AG09309 (cell line): ENCODE measurements at regions not wholly inside any gene's neighbourhood (a gene's known extent, or its start where the extent isn't known, plus 50 kb on each side); places are given as distances from the start of the nearest gene placed in this dataset.
"Not testable (repeated sequence)": the region's sequence is repeated elsewhere in the genome, so short reads cannot be mapped to it uniquely, and the experiment has no call there.

Experiments
- DNase-seq: peaks from one replicate; pipeline ENCODE4 v3.0.0-alpha.2; 2010; ENCODE audit warnings: low read depth
- H3K4me3 ChIP-seq: 2 replicates; pipeline ENCODE4 v1.5.1; 2011; ENCODE audit warnings: mild to moderate bottlenecking, low read depth, low read length, moderate library complexity; ENCODE audit not compliant: control insufficient read depth
- TF ChIP-seq, protein P1 (sequence below): IDR thresholded peaks from 2 replicates; pipeline ENCODE4 v1.5.1; 2011; ENCODE audit warnings: mild to moderate bottlenecking, low read depth, low read length, inconsistent platforms; ENCODE audit not compliant: insufficient read depth, control insufficient read depth; ENCODE audit errors: missing control alignments

DNA sequence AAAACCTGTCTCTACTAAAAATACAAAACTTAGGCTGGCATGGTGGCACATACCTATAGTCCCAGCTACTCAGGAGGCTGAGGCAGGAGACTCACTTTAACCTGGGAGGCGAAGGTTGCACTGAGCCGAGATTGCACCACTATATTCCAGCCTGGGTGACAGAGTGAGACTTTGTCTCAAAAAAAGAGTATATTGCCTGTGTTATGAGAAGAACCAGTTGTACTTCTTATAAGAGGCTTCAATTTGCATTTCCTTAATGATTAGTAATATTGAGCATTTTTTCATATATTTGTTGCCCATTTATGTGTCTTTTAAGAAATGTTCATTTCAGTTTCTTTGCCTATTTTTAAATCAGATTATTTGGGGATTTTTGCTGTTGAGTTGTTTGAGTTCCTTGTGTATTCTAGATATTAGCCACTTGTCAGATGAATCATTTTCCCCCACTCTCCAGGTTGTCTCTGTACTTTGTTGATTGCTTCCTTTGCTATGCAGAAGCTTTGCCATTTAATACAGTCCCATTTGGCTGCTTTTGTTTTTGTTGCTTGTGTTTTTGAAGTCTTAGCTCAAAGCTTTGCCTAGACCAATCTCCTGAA lies 75.8 kb upstream of the LRPPRC start:
- DNase-seq, result no peak

DNA sequence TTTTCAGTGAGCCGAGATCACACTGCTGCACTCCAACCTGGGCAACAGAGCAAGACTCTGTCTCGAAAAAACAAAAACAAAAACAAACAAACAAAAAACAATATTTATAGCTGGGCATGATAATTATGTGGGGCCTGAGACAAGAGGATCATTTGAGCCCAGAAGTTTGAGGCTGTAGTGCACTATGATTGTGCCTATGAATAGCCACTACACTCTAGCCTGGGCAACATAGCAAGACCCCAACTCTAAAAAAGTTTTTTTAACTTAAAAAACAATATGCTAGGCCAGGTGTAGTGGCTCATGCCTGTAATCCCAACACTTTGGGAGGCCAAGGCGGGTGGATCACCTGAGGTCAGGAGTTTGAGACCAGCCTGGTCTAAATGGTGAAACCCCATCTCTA lies 77.9 kb upstream of the LRPPRC start:
- not testable (repeated sequence) for DNase-seq

More for the DNA sequence above, 75.8 kb upstream of the LRPPRC start:
- no peak overlapping the region for H3K4me3 ChIP-seq
- TF ChIP-seq, protein P1, sequence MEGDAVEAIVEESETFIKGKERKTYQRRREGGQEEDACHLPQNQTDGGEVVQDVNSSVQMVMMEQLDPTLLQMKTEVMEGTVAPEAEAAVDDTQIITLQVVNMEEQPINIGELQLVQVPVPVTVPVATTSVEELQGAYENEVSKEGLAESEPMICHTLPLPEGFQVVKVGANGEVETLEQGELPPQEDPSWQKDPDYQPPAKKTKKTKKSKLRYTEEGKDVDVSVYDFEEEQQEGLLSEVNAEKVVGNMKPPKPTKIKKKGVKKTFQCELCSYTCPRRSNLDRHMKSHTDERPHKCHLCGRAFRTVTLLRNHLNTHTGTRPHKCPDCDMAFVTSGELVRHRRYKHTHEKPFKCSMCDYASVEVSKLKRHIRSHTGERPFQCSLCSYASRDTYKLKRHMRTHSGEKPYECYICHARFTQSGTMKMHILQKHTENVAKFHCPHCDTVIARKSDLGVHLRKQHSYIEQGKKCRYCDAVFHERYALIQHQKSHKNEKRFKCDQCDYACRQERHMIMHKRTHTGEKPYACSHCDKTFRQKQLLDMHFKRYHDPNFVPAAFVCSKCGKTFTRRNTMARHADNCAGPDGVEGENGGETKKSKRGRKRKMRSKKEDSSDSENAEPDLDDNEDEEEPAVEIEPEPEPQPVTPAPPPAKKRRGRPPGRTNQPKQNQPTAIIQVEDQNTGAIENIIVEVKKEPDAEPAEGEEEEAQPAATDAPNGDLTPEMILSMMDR, result no peak

DNA sequence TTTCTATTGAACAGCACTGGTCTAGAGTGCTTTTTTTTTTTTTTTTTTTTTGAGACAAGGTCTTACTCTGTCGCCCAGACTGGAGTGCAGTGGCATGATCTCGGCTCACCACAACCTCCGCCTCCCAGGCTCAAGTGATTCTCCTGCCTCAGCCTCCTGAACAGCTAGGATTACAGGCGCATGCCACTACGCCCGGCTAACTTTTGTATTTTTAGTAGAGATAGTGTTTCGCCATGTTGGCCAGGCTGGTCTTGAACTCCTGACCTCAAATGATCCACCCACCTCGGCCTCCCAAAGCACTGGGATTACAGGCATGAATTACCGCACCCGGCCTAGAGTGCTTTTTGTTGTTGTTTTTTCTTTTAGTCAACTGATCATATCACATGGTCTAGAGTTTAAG lies 79.0 kb upstream of the LRPPRC start:
- not testable (repeated sequence) for DNase-seq, H3K4me3 ChIP-seq

More for the DNA sequence above, 77.9 kb upstream of the LRPPRC start:
- not testable (repeated sequence) for H3K4me3 ChIP-seq

DNA sequence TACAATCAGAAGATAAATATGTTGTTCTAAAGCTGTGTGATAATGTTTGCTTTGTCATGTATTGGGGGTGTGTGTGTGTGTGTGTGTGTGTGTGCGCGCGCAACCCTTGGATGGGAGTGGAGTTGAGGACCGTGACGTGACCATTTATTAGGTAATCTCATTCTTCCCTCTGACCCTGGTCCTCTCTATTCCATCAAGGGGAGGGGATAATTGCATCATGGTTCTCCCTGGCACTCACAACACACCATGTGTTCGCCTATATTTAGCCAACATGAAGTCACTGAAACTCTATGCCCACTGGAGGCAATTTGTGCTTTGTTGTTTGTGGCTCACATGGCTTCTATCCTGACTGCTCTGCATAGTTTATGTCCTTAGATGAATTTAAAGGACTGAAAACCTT lies 79.8 kb upstream of the LRPPRC start:
- DNase-seq, result peak; percentile 52
- TF ChIP-seq, protein P1, result no peak
- no peak overlapping the region for H3K4me3 ChIP-seq

DNA sequence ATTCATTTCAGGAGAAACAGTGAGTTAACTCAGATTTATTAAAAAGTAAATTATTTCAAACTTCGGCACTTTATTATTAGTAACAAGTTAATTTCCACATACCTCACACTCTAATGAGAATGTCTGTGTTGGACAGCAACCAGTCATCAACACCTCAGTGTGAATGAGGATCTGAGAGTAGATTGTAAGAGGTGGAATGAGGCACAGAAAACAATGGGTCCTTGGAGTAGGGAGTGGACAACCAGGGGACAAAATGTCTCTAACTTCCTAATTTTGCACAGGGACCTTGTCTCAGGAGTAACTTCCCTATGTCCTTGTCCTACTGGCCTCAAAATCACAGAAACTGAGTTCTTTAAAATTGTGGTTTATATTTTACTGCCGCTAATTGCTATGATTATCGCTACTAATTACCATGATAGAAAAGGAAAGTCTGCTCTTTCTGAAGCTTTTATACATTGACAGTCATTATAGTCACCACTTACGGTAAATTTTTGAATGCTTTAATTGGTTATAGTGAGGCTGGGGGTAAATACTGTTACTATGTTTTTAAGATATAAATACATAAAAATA lies 82.2 kb upstream of the LRPPRC start:
- H3K4me3 ChIP-seq, result no peak overlapping the region
- TF ChIP-seq, protein P1, result no peak
- no peak for DNase-seq

DNA sequence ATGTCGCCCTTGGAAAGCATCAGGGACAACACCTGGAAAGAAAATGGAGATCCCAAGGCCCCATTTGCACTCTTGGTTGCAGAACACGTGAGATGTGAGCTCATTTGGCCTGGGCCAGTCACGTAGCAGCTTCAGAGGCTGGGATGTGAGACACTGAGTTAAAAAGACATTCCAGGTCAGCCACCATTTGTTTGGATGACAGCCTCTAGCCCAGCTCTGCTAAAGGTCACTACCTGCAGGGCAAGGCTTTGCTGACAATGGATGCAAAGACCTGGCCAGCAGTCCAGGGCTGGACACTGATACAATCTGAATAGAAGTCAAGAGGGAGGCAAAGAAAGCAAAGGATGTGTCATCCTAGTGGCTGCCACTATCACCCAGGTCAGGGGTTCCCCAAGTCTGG lies 83.9 kb upstream of the LRPPRC start:
- TF ChIP-seq, protein P1, result no peak
- no peak for DNase-seq
- H3K4me3 ChIP-seq, result no peak overlapping the region

DNA sequence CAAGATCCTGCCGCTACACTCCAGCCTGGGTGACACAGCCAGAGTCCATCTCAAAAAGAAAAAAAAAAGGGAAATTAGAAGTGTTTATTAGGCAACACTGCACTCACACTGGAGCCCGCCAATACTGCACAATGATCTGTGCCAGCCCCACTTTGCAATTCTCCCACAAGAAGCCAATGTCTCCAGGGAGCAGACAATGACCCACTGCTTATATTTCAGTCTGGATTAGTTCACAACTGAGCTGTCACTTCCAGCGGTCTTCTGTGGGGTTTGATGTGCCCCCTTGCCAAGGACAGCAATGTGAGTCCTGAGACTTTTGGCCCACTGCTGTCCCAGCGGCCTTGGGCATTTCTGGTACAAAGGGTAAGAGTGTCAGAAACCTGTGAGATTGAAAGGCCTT lies 85.6 kb upstream of the PPM1B start:
- H3K4me3 ChIP-seq, result no peak overlapping the region
- TF ChIP-seq, protein P1, result no peak
- DNase-seq, result no peak

DNA sequence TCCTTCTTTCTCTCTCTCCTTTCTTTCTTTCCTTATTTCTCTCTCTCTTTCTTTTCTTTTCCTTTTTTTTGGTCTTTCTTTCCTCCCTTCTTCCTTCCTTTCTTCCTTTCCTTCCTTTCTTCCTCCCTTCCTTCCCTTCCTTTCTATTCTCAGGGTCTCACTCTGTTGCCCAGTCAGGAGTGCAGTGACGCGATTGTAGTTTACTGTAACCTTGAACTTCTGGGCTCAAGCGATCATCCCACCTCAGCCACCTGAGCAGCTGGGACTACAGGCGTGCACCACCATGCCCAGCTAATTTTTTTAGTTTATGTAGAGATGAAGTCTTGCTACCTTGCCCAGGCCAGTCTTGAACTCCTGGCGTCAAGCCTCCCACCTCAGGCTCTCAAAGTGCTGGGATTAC lies 83.8 kb upstream of the PPM1B start:
- no peak for DNase-seq
- H3K4me3 ChIP-seq, result no peak overlapping the region
- TF ChIP-seq, protein P1, result no peak
